Left kidney (tissue), 1 donor: ENCODE measurements at regions not wholly inside any gene's neighbourhood (a gene's known extent, or its start where the extent isn't known, plus 50 kb on each side); places are given as distances from the start of the nearest gene placed in this dataset.

Source experiments
- DNase-seq: peaks from one replicate; pipeline ENCODE4 v3.0.0-alpha.2; 2013

GRCh38 chr10:131490991-131491594 lies 179.6 kb upstream of the TCERG1L start:
- no peak for DNase-seq

- no peak for DNase-seq
Measured at GRCh38 chr10:131492211-131492857, 180.8 kb upstream of the TCERG1L start.

- DNase-seq, result no peak
Measured at GRCh38 chr10:131493432-131493831, 181.9 kb upstream of the TCERG1L start.

GRCh38 chr10:131494451-131494850 lies 182.9 kb upstream of the TCERG1L start:
- DNase-seq, result no peak

GRCh38 chr10:131495224-131495623 lies 183.7 kb upstream of the TCERG1L start:
- DNase-seq, result no peak

GRCh38 chr10:131495892-131496291 lies 184.4 kb upstream of the TCERG1L start:
- no peak for DNase-seq

GRCh38 chr10:131496351-131497052 lies 185.0 kb upstream of the TCERG1L start:
- DNase-seq, result no peak

- no peak for DNase-seq
Measured at GRCh38 chr10:131499566-131499965, 188.0 kb upstream of the TCERG1L start.

- DNase-seq, result no peak
Measured at GRCh38 chr10:131500181-131500580, 188.7 kb upstream of the TCERG1L start.

GRCh38 chr10:131500892-131501291 lies 189.4 kb upstream of the TCERG1L start:
- DNase-seq, result no peak

GRCh38 chr10:131503992-131504391 lies 192.5 kb upstream of the TCERG1L start:
- DNase-seq, result no peak

- no peak for DNase-seq
Measured at GRCh38 chr10:131511391-131511790, 199.9 kb upstream of the TCERG1L start.

GRCh38 chr10:131512852-131513251 lies 201.3 kb upstream of the TCERG1L start:
- no peak for DNase-seq

- DNase-seq, result no peak
Measured at GRCh38 chr10:131513445-131513844, 201.9 kb upstream of the TCERG1L start.

- DNase-seq, result no peak
Measured at GRCh38 chr10:131513901-131514300, 202.4 kb upstream of the TCERG1L start.

- DNase-seq, result no peak
Measured at GRCh38 chr10:131514454-131514853, 202.9 kb upstream of the TCERG1L start.

GRCh38 chr10:131516285-131516684 lies 204.8 kb upstream of the TCERG1L start:
- DNase-seq, result no peak

- no peak for DNase-seq
Measured at GRCh38 chr10:131517781-131518180, 206.3 kb upstream of the TCERG1L start.

- DNase-seq, result no peak
Measured at GRCh38 chr10:131519723-131520605, 208.4 kb upstream of the TCERG1L start.

GRCh38 chr10:131531265-131532190 lies 220.0 kb upstream of the TCERG1L start:
- no peak for DNase-seq

GRCh38 chr10:131532291-131532690 lies 220.8 kb upstream of the TCERG1L start:
- no peak for DNase-seq
